AG04450 (cell line): ENCODE measurements at regions not wholly inside any gene's neighbourhood (a gene's known extent, or its start where the extent isn't known, plus 50 kb on each side); places are given as distances from the start of the nearest gene placed in this dataset.

Experiments used
- CTCF ChIA-PET: fragments of 300-600, 350-600 bp; formaldehyde crosslinking; extraction: SDS; loops from one replicate; lab custom pipeline; 2022; ENCODE audit warnings: antibody characterized with exemption, inconsistent platforms; lab: Charles Lee
- POLR2A ChIA-PET: fragments of 350-600 bp; formaldehyde crosslinking; extraction: SDS; loops from one replicate; lab custom pipeline; 2021; ENCODE audit warnings: antibody characterized with exemption, inconsistent platforms; lab: Yijun Ruan, JAX
- DNase-seq: peaks from one replicate; pipeline ENCODE4 v3.0.0-alpha.2; 2011; ENCODE audit warnings: low read depth, low spot score
- H3K27ac ChIP-seq: one replicate; pipeline ENCODE4 v1.5.1; 2012; ENCODE audit warnings: low read depth, low read length, control low read depth
- H3K27me3 ChIP-seq: one replicate; pipeline ENCODE4 v1.6.0; 2012; ENCODE audit warnings: low read length; ENCODE audit not compliant: control insufficient read depth, insufficient read depth
- H3K4me3 ChIP-seq: 2 replicates; pipeline ENCODE4 v1.5.1; 2011; ENCODE audit warnings: mild to moderate bottlenecking, low read depth, low read length, control low read depth
- H3K9me3 ChIP-seq: 2 replicates; pipeline ENCODE4 v1.5.1; 2012; ENCODE audit warnings: low read length; ENCODE audit not compliant: control insufficient read depth, insufficient read depth
- CTCF ChIP-seq: IDR thresholded peaks from 2 replicates; pipeline ENCODE4 v1.5.1; 2011; ENCODE audit warnings: low read depth, low read length, control low read depth, inconsistent platforms

GRCh38 chr1:11373895-11374747 lies 101.1 kb downstream of the UBIAD1 start:
- TF ChIP-seq CTCF: no peak
- Histone ChIP-seq H3K9me3 (no peaks in the 10 kb centered on the region; the same call in 1 of the 2 replicates), H3K27me3 (peaks cover 2% of the 10 kb centered on the region), H3K4me3 (no peak overlapping the region), H3K27ac (no peak overlapping the region)
- ChIA-PET POLR2A (no interaction called here), CTCF (no interaction called here)
- no peak for DNase-seq

GRCh38 chr1:11374748-11375110 lies 101.7 kb downstream of the UBIAD1 start:
- Histone ChIP-seq H3K4me3 (no peak overlapping the region), H3K9me3 (no peaks in the 10 kb centered on the region; the same call in 1 of the 2 replicates), H3K27me3 (peaks cover 4% of the 10 kb centered on the region), H3K27ac (no peak overlapping the region)
- POLR2A ChIA-PET: no interaction called here
- no peak for DNase-seq
- CTCF ChIA-PET: no interaction called here
- no peak for TF ChIP-seq CTCF

GRCh38 chr1:11377001-11377583 lies 101.9 kb upstream of the DISP3 start:
- CTCF ChIA-PET: no interaction called here
- POLR2A ChIA-PET: no interaction called here

GRCh38 chr1:11377954-11378353 lies 101.0 kb upstream of the DISP3 start:
- POLR2A ChIA-PET: no interaction called here
- DNase-seq: no peak
- H3K4me3 ChIP-seq: no peak overlapping the region
- CTCF ChIA-PET: no interaction called here
- H3K27ac ChIP-seq: no peak overlapping the region
- H3K27me3 ChIP-seq: peaks cover 6% of the 10 kb centered on the region
- no peaks in the 10 kb centered on the region; the same call in 1 of the 2 replicates for H3K9me3 ChIP-seq
- TF ChIP-seq CTCF: no peak

More at GRCh38 chr1:11377001-11377583, 101.9 kb upstream of the DISP3 start:
- TF ChIP-seq CTCF: no peak
- Histone ChIP-seq H3K27ac (no peak overlapping the region), H3K27me3 (peaks cover 6% of the 10 kb centered on the region), H3K9me3 (no peaks in the 10 kb centered on the region; the same call in 1 of the 2 replicates), H3K4me3 (no peak overlapping the region)
- no peak for DNase-seq

- peaks cover 6% of the 10 kb centered on the region for H3K27me3 ChIP-seq
- H3K4me3 ChIP-seq: no peak overlapping the region
- H3K27ac ChIP-seq: no peak overlapping the region
- no peaks in the 10 kb centered on the region for H3K9me3 ChIP-seq
- CTCF ChIA-PET: no interaction called here
- no peak for TF ChIP-seq CTCF
- no peak for DNase-seq
- POLR2A ChIA-PET: no interaction called here
Measured at GRCh38 chr1:11379851-11380250, 99.1 kb upstream of the DISP3 start.
